SK-N-MC (cell line): ENCODE measurements at regions not wholly inside any gene's neighbourhood (a gene's known extent, or its start where the extent isn't known, plus 50 kb on each side); places are given as distances from the start of the nearest gene placed in this dataset.

ENCODE experiments used
- EZH2 ChIP-seq: fragments of 200-600 bp; sonication (generic); IDR thresholded peaks from one replicate; pipeline ENCODE4 v1.6.1; 2017; ENCODE audit warnings: antibody characterized with exemption
- POLR2AphosphoS5 ChIP-seq: IDR thresholded peaks from 2 replicates; pipeline ENCODE4 v1.6.1; 2012; ENCODE audit warnings: mild to moderate bottlenecking, low read depth, low read length, borderline replicate concordance

DNA sequence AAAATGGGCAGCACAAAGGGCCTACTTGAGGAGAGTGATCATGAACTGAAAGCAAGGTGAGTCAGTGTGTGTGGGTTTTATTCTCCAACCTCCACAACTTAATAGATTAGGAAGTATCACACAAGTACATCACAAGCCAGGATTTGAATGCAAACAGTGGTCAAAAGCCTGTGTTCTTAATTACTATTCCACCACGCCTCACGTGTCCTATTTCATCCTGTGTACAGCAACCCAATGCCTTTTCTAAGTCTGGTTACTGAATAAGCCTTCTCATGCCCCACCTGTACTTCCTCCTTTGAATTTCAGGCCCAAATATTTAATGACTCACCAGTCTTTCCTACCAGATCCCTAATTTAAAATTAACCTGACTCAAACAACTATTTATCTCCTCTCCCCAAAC lies 755.7 kb upstream of the SLC8A1 start:
- TF ChIP-seq EZH2: no peak
- no peak for TF ChIP-seq POLR2AphosphoS5
